ENCODE measurements at regions not wholly inside any gene's neighbourhood (a gene's known extent, or its start where the extent isn't known, plus 50 kb on each side); places are given as distances from the start of the nearest gene placed in this dataset.

DNA sequence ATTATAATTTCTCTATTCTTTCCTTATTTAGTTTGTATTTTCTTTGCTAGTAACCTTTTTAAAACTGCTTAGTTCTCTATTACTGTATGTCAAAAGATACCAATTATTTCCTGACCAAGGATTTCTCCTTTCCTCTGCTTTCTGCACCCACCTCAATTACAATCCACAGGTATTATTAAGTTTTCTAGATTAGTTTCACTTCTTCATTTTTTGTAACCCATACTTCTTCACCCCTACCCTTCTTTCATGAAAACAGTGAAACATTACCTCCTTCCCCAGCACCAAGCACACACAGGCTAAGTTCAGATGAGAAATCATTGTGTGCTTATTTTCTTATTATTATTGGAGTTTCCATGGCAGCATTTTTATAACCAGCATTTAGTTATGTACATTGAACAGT, 318.5 kb upstream of the MDGA2 start:
- Mint-ChIP-seq H3K9me3 (ENCODE audit: insufficient read depth) (peaks cover 3% of the 10 kb centered on the region), H3K27me3 (no peaks in the 10 kb centered on the region), H3K27ac (no peak overlapping the region), H3K4me1 (no peaks in the 10 kb centered on the region), H3K4me3 (no peak overlapping the region)
- ChIA-PET CTCF (no interaction called here), POLR2A (no interaction called here)
- H4K20me1 ChIP-seq (ENCODE audit: control insufficient read depth, insufficient read depth, low read length, poor library complexity, severe bottlenecking) = no peaks in the 10 kb centered on the region
- H3K4me2 ChIP-seq (replicated peaks; ENCODE audit: low read depth, low read length, poor library complexity, severe bottlenecking) = no peak overlapping the region
- H2AFZ ChIP-seq (ENCODE audit: insufficient read depth, low read depth, low read length, poor library complexity, severe bottlenecking) = no peak overlapping the region
- H3K4me1 ChIP-seq (ENCODE audit: control insufficient read depth in 2 of 2, insufficient read depth in 2 of 2, low read length in 2 of 2) = no peaks in the 10 kb centered on the region
- H3K27me3 ChIP-seq (replicated peaks in 1 of 4; ENCODE audit: control extremely low read depth in 1 of 4, control insufficient read depth in 3 of 4, insufficient read depth in 4 of 4, low read length in 3 of 4) = no peaks in the 10 kb centered on the region
- no peaks in the 10 kb centered on the region for H3K79me2 ChIP-seq (ENCODE audit: control insufficient read depth, insufficient read depth, low read length)
- TF ChIP-seq, protein P1, sequence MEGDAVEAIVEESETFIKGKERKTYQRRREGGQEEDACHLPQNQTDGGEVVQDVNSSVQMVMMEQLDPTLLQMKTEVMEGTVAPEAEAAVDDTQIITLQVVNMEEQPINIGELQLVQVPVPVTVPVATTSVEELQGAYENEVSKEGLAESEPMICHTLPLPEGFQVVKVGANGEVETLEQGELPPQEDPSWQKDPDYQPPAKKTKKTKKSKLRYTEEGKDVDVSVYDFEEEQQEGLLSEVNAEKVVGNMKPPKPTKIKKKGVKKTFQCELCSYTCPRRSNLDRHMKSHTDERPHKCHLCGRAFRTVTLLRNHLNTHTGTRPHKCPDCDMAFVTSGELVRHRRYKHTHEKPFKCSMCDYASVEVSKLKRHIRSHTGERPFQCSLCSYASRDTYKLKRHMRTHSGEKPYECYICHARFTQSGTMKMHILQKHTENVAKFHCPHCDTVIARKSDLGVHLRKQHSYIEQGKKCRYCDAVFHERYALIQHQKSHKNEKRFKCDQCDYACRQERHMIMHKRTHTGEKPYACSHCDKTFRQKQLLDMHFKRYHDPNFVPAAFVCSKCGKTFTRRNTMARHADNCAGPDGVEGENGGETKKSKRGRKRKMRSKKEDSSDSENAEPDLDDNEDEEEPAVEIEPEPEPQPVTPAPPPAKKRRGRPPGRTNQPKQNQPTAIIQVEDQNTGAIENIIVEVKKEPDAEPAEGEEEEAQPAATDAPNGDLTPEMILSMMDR (IDR thresholded peaks at IDR 0.05) = no peak
- no peak for TF ChIP-seq EZH2 (IDR thresholded peaks at IDR 0.05; ENCODE audit: borderline replicate concordance, insufficient read depth, low read depth, low read length, poor library complexity, severe bottlenecking)
- intact Hi-C loops (cut with micrococcal nuclease) = no loop called here
- no peak for DNase-seq
- no peak overlapping the region for H3K4me3 ChIP-seq (ENCODE audit: control extremely low read depth in 1 of 5, extremely low read depth in 1 of 5, insufficient read depth in 1 of 5, low read depth in 2 of 5, low read length in 4 of 5)
- H3K9me3 ChIP-seq (ENCODE audit: control extremely low read depth in 1 of 3, control insufficient read depth in 2 of 3, insufficient read depth in 1 of 3, low read length in 2 of 3) = no peaks in the 10 kb centered on the region
- no peak overlapping the region for H3K27ac ChIP-seq (ENCODE audit: low read length in 2 of 2)
- H3K36me3 ChIP-seq (replicated peaks in 1 of 2; ENCODE audit: control extremely low read depth in 1 of 2, control insufficient read depth in 1 of 2, extremely low read depth in 1 of 2, insufficient read depth in 2 of 2, low read length in 1 of 2) = no peaks in the 10 kb centered on the region
- H3K9ac ChIP-seq (ENCODE audit: low read length) = no peak overlapping the region
- no peak for ATAC-seq (ENCODE audit: low read depth)

DNA sequence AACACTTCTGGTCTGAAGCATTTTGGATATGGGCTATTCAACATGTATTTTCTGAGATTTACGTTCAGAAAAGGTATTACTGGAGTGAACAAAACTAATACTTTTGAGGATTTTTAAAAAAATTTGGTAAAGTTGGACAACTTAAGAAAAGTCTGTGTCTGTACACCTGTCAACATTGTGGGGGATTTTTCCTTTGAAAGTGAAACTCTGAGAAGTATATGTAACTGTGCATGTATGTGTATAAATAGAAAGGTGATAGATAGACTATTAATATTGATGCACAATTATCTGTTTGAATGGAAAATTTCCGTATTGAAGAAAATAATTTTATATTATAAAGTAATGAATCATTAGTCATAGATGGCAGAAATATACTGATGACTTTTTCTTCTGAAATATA, 312.8 kb upstream of the MDGA2 start:
- no peaks in the 10 kb centered on the region for H3K4me1 Mint-ChIP-seq
- ChIA-PET POLR2A (no interaction called here), CTCF (no interaction called here)
- H3K9me3 Mint-ChIP-seq (ENCODE audit: insufficient read depth) = no peaks in the 10 kb centered on the region
- no peak overlapping the region for H3K27ac Mint-ChIP-seq
- no peaks in the 10 kb centered on the region for H3K27me3 Mint-ChIP-seq
- no peak overlapping the region for H3K9ac ChIP-seq (ENCODE audit: low read length)
- H3K4me1 ChIP-seq (ENCODE audit: control insufficient read depth in 2 of 2, insufficient read depth in 2 of 2, low read length in 2 of 2) = no peaks in the 10 kb centered on the region
- intact Hi-C loops (cut with micrococcal nuclease) = no loop called here
- H3K9me3 ChIP-seq (ENCODE audit: control extremely low read depth in 1 of 3, control insufficient read depth in 2 of 3, insufficient read depth in 1 of 3, low read length in 2 of 3) = peaks cover 0 to 3% (median 0%) of the 10 kb centered on the region in 3 donors
- no peaks in the 10 kb centered on the region for H3K79me2 ChIP-seq (ENCODE audit: control insufficient read depth, insufficient read depth, low read length)
- H4K20me1 ChIP-seq (ENCODE audit: control insufficient read depth, insufficient read depth, low read length, poor library complexity, severe bottlenecking) = no peaks in the 10 kb centered on the region
- no peak overlapping the region for H3K27ac ChIP-seq (ENCODE audit: low read length in 2 of 2)
- H3K4me3 ChIP-seq (ENCODE audit: control extremely low read depth in 1 of 5, extremely low read depth in 1 of 5, insufficient read depth in 1 of 5, low read depth in 2 of 5, low read length in 4 of 5) = no peak overlapping the region
- TF ChIP-seq, protein P1 (IDR thresholded peaks at IDR 0.05) = no peak
- TF ChIP-seq EZH2 (IDR thresholded peaks at IDR 0.05; ENCODE audit: borderline replicate concordance, insufficient read depth, low read depth, low read length, poor library complexity, severe bottlenecking) = no peak
- no peak overlapping the region for H3K4me2 ChIP-seq (replicated peaks; ENCODE audit: low read depth, low read length, poor library complexity, severe bottlenecking)
- H3K27me3 ChIP-seq (replicated peaks in 1 of 4; ENCODE audit: control extremely low read depth in 1 of 4, control insufficient read depth in 3 of 4, insufficient read depth in 4 of 4, low read length in 3 of 4) = no peaks in the 10 kb centered on the region
- DNase-seq (no peak), ATAC-seq (ENCODE audit: low read depth) (no peak)
- WGBS (ENCODE audit: insufficient coverage) = 83% methylated on average over 1 of the region's 2 CpGs
- no peaks in the 10 kb centered on the region for H3K36me3 ChIP-seq (replicated peaks in 1 of 2; ENCODE audit: control extremely low read depth in 1 of 2, control insufficient read depth in 1 of 2, extremely low read depth in 1 of 2, insufficient read depth in 2 of 2, low read length in 1 of 2)
- no peak overlapping the region for H2AFZ ChIP-seq (ENCODE audit: insufficient read depth, low read depth, low read length, poor library complexity, severe bottlenecking)
- no peak overlapping the region for H3K4me3 Mint-ChIP-seq
